K562 (cell line): ENCODE measurements at regions not wholly inside any gene's neighbourhood (a gene's known extent, or its start where the extent isn't known, plus 50 kb on each side); places are given as distances from the start of the nearest gene placed in this dataset.

Experiments used
- ATAC-seq: fragments of 200-7000 bp; cut with Tn5 transposase; 3 replicates; pipeline ENCODE4 v1.9.1; 2020; ENCODE audit warnings: moderate library complexity
- BruUV-seq: library from RNA; stranded (reverse); fragments of 400-500 nt; replicated peaks from 2 replicates; lab custom pipeline; 2021; lab: Mats Ljungman, UMichigan
- CTCF ChIA-PET: fragments of 300-600 bp; formaldehyde crosslinking; extraction: SDS; loops from one replicate; lab custom pipeline; 2021; ENCODE audit warnings: low intra/inter-chr PET ratio; lab: Yijun Ruan, JAX
- POLR2A ChIA-PET: fragments of 300-600, 350-650 bp; sonication (Branson Sonifier 250); formaldehyde crosslinking; extraction: SDS; loops from one replicate; lab custom pipeline; 2021; ENCODE audit warnings: antibody characterized with exemption, inconsistent platforms; lab: Yijun Ruan, JAX
- DNase-seq, 4 experiments: peaks; one replicate each; pipeline versions ENCODE4 v3.0.0 to v3.0.0-alpha.2; 2011 to 2018; ENCODE audit warnings: low spot score in 3 of 4, mixed read lengths in 3 of 4; ENCODE audit errors: extremely low read depth in 1 of 4
- FAIRE-seq: peaks from 2 replicates; lab custom pipeline; 2011; peaks lifted over from hg19 to GRCh38; lab: Jason Lieb, UNC
- H2AFZ ChIP-seq: 2 replicates; pipeline ENCODE4 v1.6.0; 2011; ENCODE audit warnings: low read depth, low read length, control low read depth, inconsistent platforms
- H3K27ac ChIP-seq: fragments of 200-600 bp; 3 replicates; pipeline ENCODE4 v1.8.0; 2011; ENCODE audit warnings: low read depth, mild to moderate bottlenecking, control low read depth, inconsistent platforms, low read length, moderate library complexity, mixed read lengths; ENCODE audit errors: extremely low read depth
- H3K27me3 ChIP-seq, 2 experiments: fragments of 300-600 bp in 1 of 2; 2 replicates in 1 of 2; 3 replicates in 1 of 2; pipeline versions ENCODE4 v1.6.0 to v1.8.0; 2011; ENCODE audit warnings: inconsistent platforms in 2 of 2, low read length in 2 of 2, mild to moderate bottlenecking in 1 of 2, mixed read lengths in 1 of 2, moderate library complexity in 1 of 2; ENCODE audit not compliant: control insufficient read depth in 2 of 2, insufficient read depth in 2 of 2
- H3K36me3 ChIP-seq: fragments of 300-600 bp; 3 replicates; pipeline ENCODE4 v1.8.0; 2011; ENCODE audit warnings: mild to moderate bottlenecking, low read length, inconsistent platforms; ENCODE audit not compliant: control insufficient read depth, insufficient read depth
- H3K4me1 ChIP-seq, 2 experiments: fragments of 200-600 bp in 1 of 2; replicated peaks in 1 of 2; 2 replicates in 1 of 2; 3 replicates in 1 of 2; pipeline versions ENCODE4 v1.5.1 to v1.8.0; 2011; ENCODE audit warnings: inconsistent platforms in 2 of 2, low read length in 2 of 2, mild to moderate bottlenecking in 1 of 2, mixed read lengths in 1 of 2, moderate library complexity in 1 of 2; ENCODE audit not compliant: control insufficient read depth in 2 of 2, insufficient read depth in 2 of 2
- H3K4me2 ChIP-seq: 2 replicates; pipeline ENCODE4 v1.6.1; 2011; ENCODE audit warnings: low read length, control low read depth, inconsistent platforms, mixed read lengths; ENCODE audit not compliant: insufficient read depth
- H3K4me3 ChIP-seq: fragments of 200-600 bp; sonication (generic), shearing (Covaris generic); 2 replicates; pipeline ENCODE4 v1.5.1; 2016; ENCODE audit warnings: control low read depth, inconsistent platforms
- H3K79me2 ChIP-seq: fragments of 200-600 bp; 3 replicates; pipeline ENCODE4 v1.8.0; 2011; ENCODE audit warnings: low read length, inconsistent platforms; ENCODE audit not compliant: control insufficient read depth, insufficient read depth
- H3K9ac ChIP-seq, 2 experiments: 2 replicates each; pipeline versions ENCODE4 v1.6.0 to v1.6.1; 2011; ENCODE audit warnings: low read depth in 2 of 2, low read length in 2 of 2, control low read depth in 1 of 2, inconsistent platforms in 1 of 2, mild to moderate bottlenecking in 1 of 2, mixed read lengths in 1 of 2; ENCODE audit not compliant: insufficient read depth in 1 of 2
- H3K9me1 ChIP-seq: one replicate; pipeline ENCODE4 v1.6.0; 2011; ENCODE audit warnings: inconsistent platforms, mild to moderate bottlenecking, low read length, moderate library complexity; ENCODE audit not compliant: control insufficient read depth, insufficient read depth
- H3K9me3 ChIP-seq: replicated peaks from 2 replicates; pipeline ENCODE4 v1.5.1; 2011; ENCODE audit warnings: low read depth, low read length, inconsistent platforms; ENCODE audit not compliant: control insufficient read depth, insufficient read depth
- H4K20me1 ChIP-seq: replicated peaks from 2 replicates; pipeline ENCODE4 v1.6.1; 2011; ENCODE audit warnings: low read length, inconsistent platforms, mixed read lengths; ENCODE audit not compliant: control insufficient read depth, insufficient read depth
- BDP1 ChIP-seq: IDR thresholded peaks from 3 replicates; pipeline ENCODE4 v1.6.1; 2011; ENCODE audit not compliant: insufficient read length, insufficient read depth
- ERF ChIP-seq: fragments of 450-650 bp; formaldehyde crosslinking; IDR thresholded peaks from 2 replicates; pipeline ENCODE4 v1.4.0; 2020; ENCODE audit warnings: mild to moderate bottlenecking, mixed read lengths
- ESRRB ChIP-seq: fragments of 250-450 bp; sonication (Bioruptor Pico); IDR thresholded peaks from 2 replicates; pipeline ENCODE4 v1.5.0; 2020; ENCODE audit warnings: mild to moderate bottlenecking, moderate library complexity, borderline replicate concordance
- RFX7 ChIP-seq: fragments of 250-450 bp; sonication (Bioruptor Pico); IDR thresholded peaks from 2 replicates; pipeline ENCODE4 v1.5.1; 2021; ENCODE audit warnings: mild to moderate bottlenecking
- ZBTB11 ChIP-seq, 3 experiments: fragments of 200-800 bp in 1 of 3; fragments of 250-450 bp in 1 of 3; fragments of 450-650 bp in 1 of 3; sonication (Bioruptor Pico) in 1 of 3; sonication (Bioruptor generic) in 1 of 3; formaldehyde crosslinking in 1 of 3; IDR thresholded peaks; 2 replicates each; pipeline versions ENCODE4 v1.6.1 to v1.8.0; 2016 to 2022; ENCODE audit warnings: mild to moderate bottlenecking in 2 of 3, missing genetic modification characterization in 2 of 3, missing compliant biosample characterization in 1 of 3, moderate library complexity in 1 of 3
- ZBTB7A ChIP-seq: IDR thresholded peaks from 2 replicates; pipeline ENCODE4 v1.6.1; 2011; ENCODE audit warnings: low read depth, mild to moderate bottlenecking, low read length, moderate library complexity, borderline replicate concordance; ENCODE audit not compliant: control insufficient read depth
- WGBS: fragments of 100-300 bp; shearing (Covaris generic); methylation state at CpG from one replicate; pipeline ENCODE4 v1.1.6; 2016; ENCODE audit warnings: low coverage, mixed read lengths; ENCODE audit not compliant: insufficient coverage; ENCODE audit errors: missing lambda C conversion rate; 5-methylcytosine and 5-hydroxymethylcytosine counted together
- in situ Hi-C: fragments of 300-500 bp; cut with MboI; formaldehyde crosslinking; loops from 4 replicates; pipeline ENCODE4 v1.15.0; 2018; ENCODE audit warnings: inconsistent platforms, mixed read lengths
- intact Hi-C: fragments of 100-400 bp; cut with micrococcal nuclease; formaldehyde crosslinking; loops from 2 replicates; pipeline ENCODE4 v1.14.2; 2022
- TF ChIP-seq, protein P1 (sequence below): sonication (generic); formaldehyde crosslinking; IDR thresholded peaks from 2 replicates; pipeline ENCODE4 v1.8.0; 2022; ENCODE audit warnings: missing genetic modification reagents, mild to moderate bottlenecking, borderline replicate concordance

DNA sequence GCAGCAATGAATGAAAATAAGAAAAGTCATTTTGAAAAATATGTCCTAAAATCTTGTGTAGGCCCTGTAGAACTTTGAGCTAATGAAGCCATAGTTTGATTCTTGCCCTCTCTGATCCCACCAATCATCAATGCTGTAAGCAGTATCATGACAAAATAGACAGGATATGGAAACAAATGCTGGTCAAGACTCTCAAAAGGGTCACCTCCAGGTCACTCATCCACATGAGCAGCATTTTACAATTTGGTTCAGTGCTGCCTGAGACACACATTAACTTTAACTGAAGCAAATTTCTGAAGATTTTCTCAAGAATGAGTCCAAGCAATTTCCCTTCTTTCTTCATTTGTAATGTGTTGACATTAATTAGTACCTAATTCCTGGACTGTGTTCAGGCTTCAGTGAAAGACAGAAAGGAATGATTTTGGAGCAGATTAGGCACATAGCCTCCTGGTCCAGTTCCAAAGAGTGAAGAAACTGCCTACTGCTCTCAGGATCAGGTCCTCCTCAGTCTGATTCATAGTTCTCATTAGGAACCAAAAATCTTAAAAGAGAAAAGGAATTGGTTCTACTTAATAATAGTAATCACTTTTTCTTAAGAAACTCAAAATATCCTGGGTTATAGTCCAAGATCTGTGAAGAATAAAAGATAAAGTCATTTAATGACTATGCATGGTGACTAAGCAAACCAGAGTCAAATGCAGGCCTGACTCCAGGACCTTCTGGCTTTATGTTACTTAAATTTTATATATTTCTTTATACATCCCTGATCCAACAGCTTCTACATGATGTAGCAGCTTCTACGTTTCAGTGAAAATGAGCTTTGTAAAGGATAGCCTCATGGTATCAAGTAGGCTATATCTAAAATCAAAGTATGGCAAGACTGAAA, 192.1 kb upstream of the RGMB start (continued):
- no peak for TF ChIP-seq RFX7 (CRISPR knock-in tag)

DNA sequence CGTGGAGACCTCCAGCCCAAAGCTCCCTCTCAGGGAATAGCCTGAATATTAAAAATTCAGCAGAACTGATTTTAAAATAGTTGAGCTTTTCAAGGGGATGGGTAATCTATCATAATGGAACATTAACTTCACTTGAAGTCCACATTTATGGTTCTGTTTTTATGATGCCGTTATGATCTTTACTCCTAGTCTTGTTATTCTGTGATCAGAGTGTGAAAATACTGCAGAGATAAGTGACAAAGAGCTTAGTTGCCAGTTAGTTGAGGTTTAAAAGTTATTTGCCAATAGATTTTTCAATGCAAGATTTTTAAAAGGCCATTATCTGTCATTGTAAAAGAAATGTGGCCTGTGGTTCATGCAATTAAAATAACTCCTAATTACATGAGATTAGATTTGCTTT, 189.9 kb upstream of the RGMB start:
- in situ Hi-C loops = no loop called here
- no peak overlapping the region for H3K4me3 ChIP-seq
- TF ChIP-seq ZBTB7A (no peak), ERF (CRISPR knock-in tag) (no peak), BDP1 (no peak), ESRRB (CRISPR knock-in tag) (no peak), ZBTB11 (CRISPR knock-in tag; IDR thresholded peaks at IDR 0.05) (no peak)
- TF ChIP-seq, protein P1, sequence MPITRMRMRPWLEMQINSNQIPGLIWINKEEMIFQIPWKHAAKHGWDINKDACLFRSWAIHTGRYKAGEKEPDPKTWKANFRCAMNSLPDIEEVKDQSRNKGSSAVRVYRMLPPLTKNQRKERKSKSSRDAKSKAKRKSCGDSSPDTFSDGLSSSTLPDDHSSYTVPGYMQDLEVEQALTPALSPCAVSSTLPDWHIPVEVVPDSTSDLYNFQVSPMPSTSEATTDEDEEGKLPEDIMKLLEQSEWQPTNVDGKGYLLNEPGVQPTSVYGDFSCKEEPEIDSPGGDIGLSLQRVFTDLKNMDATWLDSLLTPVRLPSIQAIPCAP (CRISPR knock-in tag) = no peak

More for the DNA sequence above, 189.9 kb upstream of the RGMB start:
- no peaks in the 10 kb centered on the region for H3K36me3 ChIP-seq
- H3K9me1 ChIP-seq = no peaks in the 10 kb centered on the region
- no peak overlapping the region for H3K27ac ChIP-seq
- FAIRE-seq = no peak
- no peaks in the 10 kb centered on the region for H3K4me1 ChIP-seq
- no TSS peak for BruUV-seq
- no peaks in the 10 kb centered on the region for H4K20me1 ChIP-seq
- no peaks in the 10 kb centered on the region for H3K9me3 ChIP-seq
- 0% methylated on average over 2 of the region's 2 CpGs for WGBS
- H2AFZ ChIP-seq = no peak overlapping the region
- ATAC-seq = no peak
- no peak for DNase-seq
- no peaks in the 10 kb centered on the region for H3K27me3 ChIP-seq
- intact Hi-C loops = no loop called here
- H3K9ac ChIP-seq = no peak overlapping the region
- no peaks in the 10 kb centered on the region for H3K79me2 ChIP-seq
- CTCF ChIA-PET = no interaction called here
- POLR2A ChIA-PET = no interaction called here
- H3K4me2 ChIP-seq = no peak overlapping the region
